Globus pallidus (tissue), 1 donor: ENCODE measurements at regions not wholly inside any gene's neighbourhood (a gene's known extent, or its start where the extent isn't known, plus 50 kb on each side); places are given as distances from the start of the nearest gene placed in this dataset.

Experiments
- DNase-seq: peaks from one replicate; pipeline ENCODE4 v3.0.0-alpha.2; 2015; ENCODE audit warnings: low spot score

DNA sequence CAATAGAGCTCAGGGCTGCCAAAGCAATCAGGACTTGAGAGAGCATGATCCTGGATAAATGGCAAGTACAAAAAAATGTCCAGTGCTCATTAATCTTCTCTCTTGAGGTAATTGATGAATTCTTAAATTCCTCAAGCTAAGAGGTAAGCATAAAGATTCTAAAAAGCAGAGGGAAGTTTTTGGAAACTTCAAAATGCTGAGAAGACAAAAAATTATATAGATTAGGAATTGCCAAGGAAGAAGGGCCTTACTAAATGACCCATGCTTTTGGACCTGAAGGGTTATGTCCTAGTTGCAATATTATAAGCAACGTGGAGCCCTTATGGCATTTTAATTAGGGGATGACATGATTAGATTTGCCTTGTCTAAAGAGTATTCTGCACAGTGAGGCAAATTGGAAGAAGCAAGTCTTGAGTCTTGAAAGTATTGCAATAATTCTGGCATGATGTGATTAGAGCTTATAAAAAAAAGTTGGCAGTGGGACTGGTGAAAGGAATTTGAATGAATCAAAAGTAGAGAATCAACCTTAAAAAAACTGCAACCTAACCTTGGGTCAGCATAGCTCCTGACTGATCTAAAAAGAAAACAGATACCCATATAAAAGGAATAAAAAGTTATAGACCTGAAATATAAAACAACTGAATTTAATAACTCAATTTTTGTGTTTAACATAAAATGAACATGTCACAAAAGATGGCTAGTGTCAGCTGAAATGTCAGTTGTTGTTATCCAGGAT, 323.8 kb upstream of the ARRDC3 start:
- DNase-seq = no peak

DNA sequence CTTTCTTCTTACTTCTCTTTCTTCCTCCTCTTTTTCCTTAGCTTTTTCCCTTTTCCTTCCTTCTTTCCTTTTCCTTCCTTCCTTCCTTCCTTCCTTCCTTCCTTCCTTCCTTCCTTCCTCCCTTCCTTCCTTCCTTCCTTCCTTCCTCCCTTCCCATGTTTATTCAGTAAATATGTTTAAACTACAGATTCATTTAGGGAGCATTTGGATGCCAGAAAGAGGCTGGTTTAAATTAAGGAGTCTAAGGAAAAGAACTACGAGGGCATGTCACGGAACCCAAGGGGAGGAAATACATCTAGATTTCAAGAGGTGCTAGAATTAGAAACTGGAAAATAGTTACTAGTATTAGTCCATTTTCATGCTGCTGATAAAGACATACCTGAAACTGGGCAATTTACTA, 320.0 kb upstream of the ARRDC3 start:
- DNase-seq = no peak

DNA sequence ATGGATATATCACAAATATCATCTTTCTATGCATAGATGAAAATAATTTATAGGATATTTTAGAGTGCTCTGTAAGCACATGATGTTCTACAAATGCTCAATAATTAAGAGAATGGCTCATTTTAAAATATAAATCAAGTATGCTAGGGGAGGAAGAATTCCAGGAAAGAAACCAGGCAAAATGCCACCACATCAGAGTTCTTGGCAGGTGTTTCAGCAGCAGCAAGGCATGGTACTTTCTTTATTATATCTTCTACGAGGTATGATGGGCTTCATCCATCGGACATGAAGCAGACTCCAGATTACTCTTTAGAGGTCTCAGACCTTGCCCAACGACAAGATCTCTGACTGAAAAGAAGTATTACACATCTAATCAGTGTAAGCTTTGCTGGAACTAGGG, 316.3 kb upstream of the ARRDC3 start:
- DNase-seq = no peak

DNA sequence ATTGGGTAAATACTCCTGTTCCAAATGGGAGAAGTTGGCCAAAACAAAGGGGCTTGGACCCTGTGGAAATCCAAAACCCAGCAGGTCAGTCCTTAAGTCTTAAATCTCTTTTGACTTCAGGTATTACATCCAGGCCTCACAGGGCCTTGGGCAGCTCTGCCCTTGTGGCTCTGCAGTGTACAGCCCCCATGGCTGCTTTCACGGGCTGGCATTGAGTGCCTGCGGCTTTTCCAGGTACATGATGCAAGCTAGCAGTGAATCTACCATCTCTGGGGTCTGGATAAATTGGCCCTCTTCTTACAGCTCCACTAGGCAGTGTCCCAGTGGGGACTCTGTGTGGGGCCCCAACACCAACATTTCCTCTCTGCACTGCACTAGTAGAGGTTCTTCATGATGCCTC, 308.5 kb upstream of the ARRDC3 start:
- DNase-seq = no peak

DNA sequence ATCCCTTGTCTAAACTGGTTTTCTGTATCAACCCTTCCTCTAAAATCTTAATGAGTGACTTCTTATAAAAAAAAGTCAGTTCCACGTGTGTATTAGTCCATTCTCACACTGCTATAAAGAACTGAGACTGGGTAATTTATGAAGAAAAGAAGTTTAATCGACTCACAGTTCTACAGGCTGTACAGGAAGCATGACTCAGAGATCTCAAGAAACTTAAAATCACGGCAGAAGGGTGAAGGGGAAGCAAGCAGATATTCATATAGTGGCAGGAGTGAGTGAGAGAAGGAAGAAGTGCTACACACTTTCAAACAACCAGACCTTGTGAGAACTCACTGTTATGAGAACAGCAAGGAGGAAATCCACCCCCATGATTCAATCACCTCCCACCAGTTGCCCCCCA, 307.8 kb upstream of the ARRDC3 start:
- DNase-seq = no peak

DNA sequence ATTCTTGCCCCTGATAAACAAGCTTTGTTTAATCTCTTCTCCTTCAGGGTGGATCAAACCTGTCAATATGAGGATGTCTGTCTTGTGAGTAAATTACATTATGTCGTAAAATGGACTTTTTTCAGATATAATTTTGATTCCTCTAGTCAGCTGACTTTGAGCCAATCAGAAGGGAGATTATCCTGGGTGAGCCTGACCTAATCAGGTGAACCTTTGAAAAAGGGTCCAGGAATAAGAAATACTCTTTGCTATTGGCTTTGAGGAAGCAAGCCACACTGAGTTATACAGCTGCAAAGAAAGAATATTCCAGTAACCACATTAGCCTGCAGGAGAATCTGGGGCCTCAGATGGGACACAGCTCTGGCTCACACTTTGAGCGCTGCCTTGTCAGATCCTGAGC, 304.3 kb upstream of the ARRDC3 start:
- no peak for DNase-seq

DNA sequence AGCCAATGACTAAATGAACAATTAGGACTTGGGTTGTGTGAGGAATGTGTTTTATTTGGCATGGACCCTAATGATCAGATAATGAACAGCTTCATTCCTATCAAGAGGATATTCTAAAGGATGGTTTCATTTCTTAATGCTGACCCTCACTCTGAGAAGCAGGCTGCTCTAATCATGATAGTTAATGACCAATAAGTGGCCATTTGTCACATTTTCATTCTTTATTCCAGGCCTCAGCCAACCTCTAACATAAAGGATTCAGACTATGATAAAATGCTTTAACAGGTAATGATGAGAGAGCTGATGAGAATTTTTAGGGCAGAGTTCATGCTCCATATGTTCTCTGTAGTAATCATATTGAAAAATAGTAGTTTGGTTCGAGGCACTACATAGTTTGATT, 301.5 kb upstream of the ARRDC3 start:
- no peak for DNase-seq

DNA sequence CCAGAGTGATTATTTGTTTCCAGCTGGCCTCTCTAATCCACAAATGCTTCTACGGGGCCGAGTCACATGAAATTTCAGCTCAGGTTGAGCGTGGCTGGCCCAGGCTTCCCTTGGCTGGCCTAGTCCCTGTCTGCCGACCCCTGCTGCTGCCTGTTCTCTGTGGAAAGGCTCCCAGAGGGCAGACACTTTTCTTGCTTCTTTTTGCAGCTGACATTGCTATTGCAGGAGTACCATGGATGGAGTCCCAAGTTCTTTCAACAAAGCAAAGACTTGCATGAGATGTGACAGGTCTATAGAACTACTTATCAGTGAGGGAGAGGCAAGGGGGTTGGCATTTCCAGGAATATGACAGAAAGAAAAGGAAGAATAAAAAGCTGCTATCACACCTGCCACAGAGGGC, 287.4 kb upstream of the ARRDC3 start:
- DNase-seq = no peak

DNA sequence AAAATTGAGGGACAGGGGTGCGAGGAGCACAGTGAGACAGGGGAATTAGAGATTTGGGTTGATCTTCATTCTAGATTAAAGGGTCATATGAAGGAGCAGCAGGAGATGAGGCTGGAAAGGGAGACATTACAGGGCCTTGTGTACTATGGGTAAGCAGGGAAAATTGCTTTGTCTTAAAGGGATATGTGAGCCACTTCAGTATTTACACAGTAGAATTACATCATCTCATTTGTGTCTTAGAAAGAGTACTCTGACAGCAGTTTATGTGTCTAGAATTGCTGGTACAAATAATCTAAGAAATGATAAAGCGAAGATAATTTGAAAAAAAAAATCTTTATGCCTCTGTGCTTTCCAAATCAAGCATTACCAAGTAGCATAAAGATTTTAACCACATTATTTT, 287.0 kb upstream of the ARRDC3 start:
- DNase-seq = no peak

DNA sequence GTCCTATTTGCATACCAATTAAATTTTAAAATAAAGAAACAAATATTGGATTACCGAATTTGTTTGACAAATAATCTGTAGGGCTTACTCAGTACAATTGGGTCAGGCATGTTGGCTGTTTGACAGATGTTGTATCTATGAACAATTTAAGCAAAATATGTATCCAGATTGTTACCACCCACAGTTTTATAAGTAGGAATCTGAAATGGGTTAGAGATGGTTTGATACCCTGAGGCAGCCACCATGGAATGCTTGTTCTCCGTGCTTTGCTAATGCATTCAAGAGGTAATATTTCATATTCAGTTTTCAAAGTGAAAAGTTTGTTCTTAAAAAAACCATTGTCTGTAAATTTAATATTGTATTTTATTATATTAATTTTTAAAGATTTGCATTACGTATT, 285.1 kb upstream of the ARRDC3 start:
- DNase-seq = no peak

DNA sequence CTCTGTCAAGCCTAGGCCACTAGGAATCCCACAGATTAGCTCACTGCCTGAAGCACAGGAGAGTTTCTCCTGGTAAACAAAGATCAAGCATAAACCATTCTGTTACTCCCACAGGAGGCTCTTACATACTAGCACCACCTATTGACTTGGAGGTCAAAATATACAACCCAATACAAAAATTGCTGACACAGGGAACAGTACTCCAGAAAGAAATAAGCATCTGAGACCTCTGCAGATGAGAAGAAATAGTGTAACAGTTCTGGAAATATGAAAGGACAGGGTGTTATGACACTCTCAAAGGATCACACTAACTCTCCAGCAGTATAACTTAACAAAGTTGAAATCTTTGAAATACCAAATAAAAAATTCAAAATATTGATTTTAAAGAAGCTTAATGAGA, 269.6 kb upstream of the ARRDC3 start:
- DNase-seq = no peak

DNA sequence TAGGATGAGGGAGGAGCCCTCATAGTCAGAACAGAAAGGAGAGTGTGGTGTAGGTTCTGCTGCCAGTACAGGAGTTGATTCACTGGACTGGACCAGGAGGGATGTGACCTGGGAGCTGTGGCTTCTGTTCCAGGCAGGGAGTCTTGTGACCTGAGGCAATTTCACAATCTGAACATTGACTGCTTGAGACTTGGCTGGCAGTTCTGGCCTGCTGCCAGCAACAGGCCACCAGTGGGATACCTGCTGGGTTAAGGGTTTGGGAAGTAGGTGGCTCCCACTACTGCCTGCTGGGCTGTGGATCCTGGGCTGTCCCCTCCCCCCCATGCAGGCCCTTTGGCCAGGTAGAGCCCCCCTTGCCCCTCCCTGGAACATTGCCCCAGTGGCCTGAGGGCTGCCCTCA, 268.6 kb upstream of the ARRDC3 start:
- no peak for DNase-seq

DNA sequence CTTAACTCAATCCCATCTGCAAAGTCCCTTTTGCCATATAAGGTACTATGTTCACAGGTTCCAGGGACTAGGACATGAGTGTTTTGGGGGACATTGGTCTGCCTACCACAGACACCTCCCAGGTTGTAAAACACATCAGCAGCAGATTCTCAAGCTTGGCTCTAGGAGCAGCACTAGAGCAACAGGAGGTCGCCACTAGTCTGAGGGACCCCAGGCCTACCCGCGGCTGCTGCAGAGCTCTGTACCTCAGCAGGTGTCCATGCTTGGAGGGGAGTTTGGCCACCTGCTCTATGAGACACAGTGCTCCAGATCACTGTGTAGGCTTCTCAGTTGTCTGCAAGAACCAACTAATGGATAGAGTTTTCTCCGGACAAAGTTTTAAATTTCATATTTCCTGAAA, 262.2 kb upstream of the ARRDC3 start:
- no peak for DNase-seq

DNA sequence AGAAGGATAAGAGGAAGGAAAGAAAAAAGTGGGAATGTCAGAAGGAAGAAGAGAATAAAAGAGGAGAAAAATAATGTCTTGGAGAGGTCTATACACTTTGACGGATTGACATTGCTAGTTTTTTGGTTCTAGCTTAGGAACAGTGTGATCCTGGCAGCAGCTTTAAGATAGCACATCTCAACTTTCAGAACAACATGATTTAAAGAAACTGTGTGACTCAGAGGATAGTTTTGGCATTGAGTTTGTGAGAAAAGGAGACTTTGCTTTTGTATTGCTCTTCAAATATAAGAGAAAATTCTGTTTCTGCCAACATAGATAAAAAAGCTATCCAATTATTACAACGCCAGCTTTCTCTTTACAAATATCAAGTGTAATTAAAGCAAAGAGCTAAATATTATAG, 260.7 kb upstream of the ARRDC3 start:
- no peak for DNase-seq

DNA sequence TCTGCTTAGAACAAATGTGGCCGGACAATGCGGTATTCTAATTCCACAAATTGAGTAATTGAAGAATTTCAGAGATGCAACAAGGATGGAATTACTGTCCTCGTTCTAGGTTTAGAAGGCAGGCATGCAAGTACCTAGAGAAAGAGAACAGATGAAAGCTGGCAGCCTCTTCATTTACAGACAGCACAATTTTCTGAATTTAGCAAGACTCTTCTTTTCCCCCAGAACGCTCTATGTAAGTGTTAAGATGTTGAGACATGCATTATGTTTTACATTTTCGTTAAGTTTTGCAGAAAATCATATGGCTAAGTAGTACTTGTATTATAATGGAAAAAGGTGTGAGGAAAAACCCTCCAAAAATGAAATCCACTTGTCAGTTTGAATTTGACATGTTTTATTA, 259.5 kb upstream of the ARRDC3 start:
- DNase-seq = no peak

DNA sequence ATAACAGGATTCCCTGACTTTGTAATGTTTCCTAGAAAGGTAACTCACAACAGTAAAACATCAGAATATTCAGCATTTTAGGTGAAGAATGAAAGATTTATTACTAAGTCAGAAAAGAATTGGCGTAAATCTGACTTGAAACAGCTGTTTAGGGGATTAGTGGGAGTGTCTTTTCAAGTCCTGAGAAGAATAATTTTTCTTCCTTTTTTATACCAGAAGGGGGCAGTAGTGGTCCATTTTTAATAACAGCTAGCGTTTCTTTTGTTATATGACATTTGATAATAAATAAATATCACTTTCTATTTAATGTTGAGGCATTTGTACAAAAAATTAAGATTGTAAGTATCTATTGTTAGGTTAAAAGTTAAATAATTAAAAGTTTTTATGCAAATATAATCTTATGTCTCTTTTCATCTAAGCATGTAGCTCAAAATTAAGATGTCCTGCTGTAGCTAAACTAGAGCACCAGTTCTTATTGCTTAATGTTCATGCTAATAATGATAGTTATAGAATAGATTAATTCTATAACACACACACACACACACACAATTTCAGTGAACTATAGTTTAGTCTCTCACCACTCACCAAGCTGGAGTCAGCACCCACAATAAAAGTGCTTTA, 258.7 kb upstream of the ARRDC3 start:
- DNase-seq = peak; percentile 33

DNA sequence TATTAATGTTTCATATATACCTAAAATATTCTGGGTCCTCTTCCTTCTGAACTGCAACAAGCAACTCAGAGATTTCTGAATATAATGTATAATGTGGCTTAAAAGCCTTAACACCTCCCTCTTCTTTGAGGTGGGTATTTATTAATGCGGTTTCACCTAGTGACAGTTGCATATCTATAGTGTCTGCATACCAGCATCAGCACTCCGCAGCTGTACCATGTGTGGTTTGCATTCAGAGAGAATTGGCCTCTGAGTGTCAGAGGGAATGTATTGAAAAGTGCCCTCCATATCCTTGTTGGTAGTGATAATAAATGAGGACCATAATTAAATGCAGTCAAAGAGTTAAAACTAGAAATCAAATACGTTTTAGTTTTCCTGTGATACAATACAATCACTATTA, 256.6 kb upstream of the ARRDC3 start:
- no peak for DNase-seq

DNA sequence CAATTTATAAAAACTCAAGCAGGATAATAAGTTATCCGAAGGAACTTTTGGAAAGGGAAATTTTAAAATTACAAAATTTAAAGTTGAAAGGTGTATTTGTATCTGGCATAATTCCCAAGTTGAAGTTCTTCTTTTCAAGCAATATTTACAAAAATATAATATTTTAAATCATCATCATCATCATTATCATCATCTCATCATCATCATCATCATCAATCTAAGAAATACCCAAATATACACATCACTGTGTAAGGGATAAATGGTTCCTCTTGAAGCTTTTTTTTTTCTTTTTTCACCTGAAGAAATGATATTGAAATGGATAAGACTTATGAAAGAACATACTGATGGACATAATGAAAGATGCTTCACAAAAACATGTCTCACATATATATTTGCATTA, 254.9 kb upstream of the ARRDC3 start:
- DNase-seq = no peak

DNA sequence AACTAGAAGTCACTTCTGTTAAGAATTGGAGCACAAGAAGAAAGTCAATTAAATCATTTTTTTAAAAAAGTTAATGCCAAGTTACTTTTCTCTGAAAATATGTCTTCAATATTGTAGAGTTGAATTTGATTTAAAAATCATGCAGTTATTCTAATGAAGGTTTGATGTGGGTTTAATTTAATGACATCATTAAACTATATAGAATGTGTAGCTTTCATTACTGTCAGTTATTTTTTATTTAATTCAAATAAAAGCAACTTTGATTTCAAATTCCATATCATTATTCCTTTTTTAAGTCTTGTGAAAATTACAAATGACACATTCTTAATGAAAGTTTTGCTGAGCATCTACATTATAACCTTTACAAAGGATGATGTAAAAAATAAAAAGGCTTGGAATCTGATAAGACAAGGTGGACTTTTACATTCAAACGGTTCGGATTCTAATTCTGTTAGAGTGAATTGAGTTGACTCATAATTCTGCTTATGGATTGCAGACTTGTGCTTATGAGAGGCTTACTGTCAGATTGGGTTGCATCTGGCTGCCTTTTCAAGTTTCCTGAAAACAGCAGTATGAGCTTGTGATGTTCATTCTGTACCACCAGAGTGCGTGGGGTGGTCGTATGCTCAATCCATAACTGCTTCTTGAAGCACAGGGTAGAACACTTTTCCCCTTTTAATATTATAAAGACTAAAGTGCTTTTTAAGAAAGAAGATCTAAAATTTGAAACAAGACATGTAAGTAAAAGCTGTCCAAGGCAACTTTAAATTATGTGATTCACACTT, 253.0 kb upstream of the ARRDC3 start:
- DNase-seq = no peak

DNA sequence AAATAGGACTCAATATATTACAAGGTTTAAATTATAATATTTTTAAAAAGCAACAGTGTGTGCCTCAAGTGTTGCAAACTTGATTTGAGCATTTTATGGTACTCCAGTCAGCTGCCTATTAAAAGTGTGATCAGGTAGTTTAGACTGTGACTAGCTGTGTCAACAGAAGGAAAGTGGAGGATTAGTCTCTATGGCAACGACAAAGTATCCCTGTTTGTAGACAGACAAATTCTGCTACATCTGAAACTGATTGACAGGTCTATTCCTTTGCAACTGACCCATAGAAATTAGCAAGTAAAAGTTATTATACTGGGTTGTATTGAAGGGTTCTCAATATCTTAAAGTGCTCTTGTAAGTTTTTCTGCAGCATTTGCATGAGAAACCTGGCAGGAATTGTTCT, 249.8 kb upstream of the ARRDC3 start:
- DNase-seq = no peak

DNA sequence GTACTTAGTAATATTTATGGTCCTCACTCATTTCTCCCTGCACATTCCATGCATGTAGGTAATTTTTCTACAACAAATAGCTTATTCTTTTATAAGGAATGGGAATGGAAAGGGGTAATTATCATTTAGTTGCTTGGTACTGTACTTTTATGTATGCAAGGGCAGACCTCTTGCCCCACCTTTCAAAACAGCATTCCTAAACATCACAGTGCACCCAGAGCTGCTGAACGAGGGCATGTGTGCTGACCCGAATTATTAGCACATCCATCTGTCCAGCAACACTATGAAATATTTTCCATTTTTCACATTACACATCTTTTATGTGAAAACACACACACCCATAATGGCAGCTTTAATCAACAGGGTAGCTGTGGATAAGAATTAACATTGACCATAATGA, 228.6 kb upstream of the ARRDC3 start:
- no peak for DNase-seq

DNA sequence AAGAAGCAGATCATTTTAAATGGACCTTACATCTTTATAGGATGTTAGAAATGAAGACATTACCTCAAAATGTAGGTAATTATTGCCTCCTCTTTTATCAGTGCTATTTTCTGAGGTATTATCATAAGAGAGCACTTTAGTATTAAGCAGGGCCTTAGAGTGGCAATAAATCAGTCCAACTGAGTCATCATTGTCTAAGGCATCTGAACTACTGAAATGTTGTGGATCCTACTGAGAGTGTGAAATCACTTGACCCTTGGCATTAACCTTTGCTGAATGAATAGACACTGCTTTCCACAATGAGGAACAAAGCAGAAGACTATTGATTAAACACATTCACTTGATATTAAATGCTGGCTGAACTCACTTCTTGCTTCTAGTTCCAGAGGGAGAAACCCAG, 224.6 kb upstream of the ARRDC3 start:
- no peak for DNase-seq

DNA sequence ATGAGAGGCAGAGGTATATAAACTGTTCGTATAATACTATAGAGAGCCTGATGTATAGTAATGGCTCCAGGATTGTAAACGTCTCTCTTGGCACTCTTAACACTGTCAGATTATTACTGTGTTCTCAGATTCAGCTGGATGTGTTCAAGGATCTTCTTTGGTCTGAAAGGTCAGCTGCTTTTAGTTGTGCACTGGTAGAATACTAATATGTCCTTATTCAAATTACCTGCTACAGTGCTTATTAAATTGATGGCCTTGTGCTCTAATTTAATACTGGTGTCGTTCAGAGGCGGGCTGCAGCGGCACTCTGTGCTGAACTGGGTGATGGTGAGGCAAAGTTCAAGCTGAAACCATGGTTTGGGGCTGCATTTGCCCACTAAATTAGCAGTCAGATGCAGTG, 216.7 kb upstream of the ARRDC3 start:
- DNase-seq = no peak
